NCI-H774 (cell line): ENCODE measurements at regions not wholly inside any gene's neighbourhood (a gene's known extent, or its start where the extent isn't known, plus 50 kb on each side); places are given as distances from the start of the nearest gene placed in this dataset.

Experiments
- DNase-seq: peaks from one replicate; lab custom pipeline; 2025; lab: John Stamatoyannopoulos, UW

- DNase-seq = no peak
These were observed 102.3 kb upstream of the PROK2 start for GRCh38 chr3:71887256-71887655.

GRCh38 chr3:71885006-71885405, 100.1 kb upstream of the PROK2 start:
- DNase-seq = no peak

- DNase-seq = no peak
These were observed 96.8 kb upstream of the PROK2 start for GRCh38 chr3:71881732-71882131.

GRCh38 chr3:71881041-71881440, 96.1 kb upstream of the PROK2 start:
- no peak for DNase-seq

GRCh38 chr3:71879089-71879488, 94.1 kb upstream of the PROK2 start:
- no peak for DNase-seq

- no peak for DNase-seq
These were observed 91.5 kb upstream of the PROK2 start for GRCh38 chr3:71876135-71877105.

GRCh38 chr3:71875461-71875947, 90.6 kb upstream of the PROK2 start:
- DNase-seq = peak; percentile 35

- DNase-seq = no peak
These were observed 89.7 kb upstream of the PROK2 start for GRCh38 chr3:71874618-71875017.

- DNase-seq = no peak
These were observed 88.2 kb upstream of the PROK2 start for GRCh38 chr3:71873093-71873611.

- no peak for DNase-seq
These were observed 87.3 kb upstream of the PROK2 start for GRCh38 chr3:71872256-71872655.

GRCh38 chr3:71870966-71871512, 86.1 kb upstream of the PROK2 start:
- no peak for DNase-seq

- no peak for DNase-seq
These were observed 83.9 kb upstream of the PROK2 start for GRCh38 chr3:71868876-71869275.

- no peak for DNase-seq
These were observed 80.8 kb upstream of the PROK2 start for GRCh38 chr3:71865727-71866126.

GRCh38 chr3:71863563-71864190, 78.7 kb upstream of the PROK2 start:
- no peak for DNase-seq

GRCh38 chr3:71862371-71863140, 77.6 kb upstream of the PROK2 start:
- DNase-seq = no peak

- DNase-seq = peak; percentile 20
These were observed 74.2 kb upstream of the PROK2 start for GRCh38 chr3:71859123-71859519.

GRCh38 chr3:71858503-71859122, 73.7 kb upstream of the PROK2 start:
- no peak for DNase-seq

GRCh38 chr3:71857956-71858355, 73.0 kb upstream of the PROK2 start:
- DNase-seq = no peak

- DNase-seq = no peak
These were observed 69.8 kb upstream of the PROK2 start for GRCh38 chr3:71854706-71855105.

GRCh38 chr3:71854096-71854495, 69.1 kb upstream of the PROK2 start:
- no peak for DNase-seq

- no peak for DNase-seq
These were observed 66.9 kb upstream of the PROK2 start for GRCh38 chr3:71851878-71852277.
